ENCODE measurements at regions not wholly inside any gene's neighbourhood (a gene's known extent, or its start where the extent isn't known, plus 50 kb on each side); places are given as distances from the start of the nearest gene placed in this dataset.

- no peak for TF ChIP-seq BRF1 (IDR thresholded peaks at IDR 0.05; ENCODE audit: borderline replicate concordance, extremely low read depth, insufficient read length)
- TF ChIP-seq MXI1 (IDR thresholded peaks at IDR 0.05; ENCODE audit: low read depth, low read length), result no peak
- no peak for TF ChIP-seq CCAR2 (IDR thresholded peaks at IDR 0.05; ENCODE audit: low read depth, low read length)
- no peak for TF ChIP-seq HOMEZ (CRISPR knock-in tag; IDR thresholded peaks at IDR 0.05)
- no peak for TF ChIP-seq TGIF2 (CRISPR knock-in tag; IDR thresholded peaks at IDR 0.05)
- TF ChIP-seq SAFB2 (IDR thresholded peaks at IDR 0.05; ENCODE audit: borderline replicate concordance, low read depth, low read length, severe bottlenecking), result no peak
- TF ChIP-seq C11orf30 (IDR thresholded peaks at IDR 0.05; ENCODE audit: low read depth), result no peak
- TF ChIP-seq, protein P1, sequence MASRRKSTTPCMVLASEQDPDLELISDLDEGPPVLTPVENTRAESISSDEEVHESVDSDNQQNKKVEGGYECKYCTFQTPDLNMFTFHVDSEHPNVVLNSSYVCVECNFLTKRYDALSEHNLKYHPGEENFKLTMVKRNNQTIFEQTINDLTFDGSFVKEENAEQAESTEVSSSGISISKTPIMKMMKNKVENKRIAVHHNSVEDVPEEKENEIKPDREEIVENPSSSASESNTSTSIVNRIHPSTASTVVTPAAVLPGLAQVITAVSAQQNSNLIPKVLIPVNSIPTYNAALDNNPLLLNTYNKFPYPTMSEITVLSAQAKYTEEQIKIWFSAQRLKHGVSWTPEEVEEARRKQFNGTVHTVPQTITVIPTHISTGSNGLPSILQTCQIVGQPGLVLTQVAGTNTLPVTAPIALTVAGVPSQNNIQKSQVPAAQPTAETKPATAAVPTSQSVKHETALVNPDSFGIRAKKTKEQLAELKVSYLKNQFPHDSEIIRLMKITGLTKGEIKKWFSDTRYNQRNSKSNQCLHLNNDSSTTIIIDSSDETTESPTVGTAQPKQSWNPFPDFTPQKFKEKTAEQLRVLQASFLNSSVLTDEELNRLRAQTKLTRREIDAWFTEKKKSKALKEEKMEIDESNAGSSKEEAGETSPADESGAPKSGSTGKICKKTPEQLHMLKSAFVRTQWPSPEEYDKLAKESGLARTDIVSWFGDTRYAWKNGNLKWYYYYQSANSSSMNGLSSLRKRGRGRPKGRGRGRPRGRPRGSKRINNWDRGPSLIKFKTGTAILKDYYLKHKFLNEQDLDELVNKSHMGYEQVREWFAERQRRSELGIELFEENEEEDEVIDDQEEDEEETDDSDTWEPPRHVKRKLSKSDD (conservative IDR thresholded peaks at IDR 0.05; ENCODE audit: low read length), result no peak
- peak; percentile 45; the same call in 1 of the 2 replicates for TF ChIP-seq HDAC2 (IDR thresholded peaks at IDR 0.05)
- TF ChIP-seq EP400 (IDR thresholded peaks at IDR 0.05), result peak; percentile 43; the same call in 1 of the 2 replicates
- TF ChIP-seq MNT (conservative IDR thresholded peaks at IDR 0.05), result peak; percentile 16 to 44; a peak in 1 of 4 replicates
- no peak for TF ChIP-seq SNRNP70 (optimal IDR thresholded peaks at IDR 0.05; ENCODE audit: low read depth, low read length)
- no peak for TF ChIP-seq MBD1 (CRISPR knock-in tag; IDR thresholded peaks at IDR 0.05)
- TF ChIP-seq, protein P2, sequence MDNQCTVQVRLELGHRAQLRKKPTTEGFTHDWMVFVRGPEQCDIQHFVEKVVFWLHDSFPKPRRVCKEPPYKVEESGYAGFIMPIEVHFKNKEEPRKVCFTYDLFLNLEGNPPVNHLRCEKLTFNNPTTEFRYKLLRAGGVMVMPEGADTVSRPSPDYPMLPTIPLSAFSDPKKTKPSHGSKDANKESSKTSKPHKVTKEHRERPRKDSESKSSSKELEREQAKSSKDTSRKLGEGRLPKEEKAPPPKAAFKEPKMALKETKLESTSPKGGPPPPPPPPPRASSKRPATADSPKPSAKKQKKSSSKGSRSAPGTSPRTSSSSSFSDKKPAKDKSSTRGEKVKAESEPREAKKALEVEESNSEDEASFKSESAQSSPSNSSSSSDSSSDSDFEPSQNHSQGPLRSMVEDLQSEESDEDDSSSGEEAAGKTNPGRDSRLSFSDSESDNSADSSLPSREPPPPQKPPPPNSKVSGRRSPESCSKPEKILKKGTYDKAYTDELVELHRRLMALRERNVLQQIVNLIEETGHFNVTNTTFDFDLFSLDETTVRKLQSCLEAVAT (IDR thresholded peaks at IDR 0.05), result no peak
- TF ChIP-seq THAP12 (CRISPR knock-in tag; IDR thresholded peaks at IDR 0.05), result no peak
Observed at GRCh38 chr11:57126766-57127400, 54.9 kb upstream of the LRRC55 start (continued).
